ENCODE measurements at regions not wholly inside any gene's neighbourhood (a gene's known extent, or its start where the extent isn't known, plus 50 kb on each side); places are given as distances from the start of the nearest gene placed in this dataset.

- Histone ChIP-seq H3K9me3 (ENCODE audit: control insufficient read depth, low read length) (no peaks in the 10 kb centered on the region), H3K36me3 (ENCODE audit: control insufficient read depth, insufficient read depth, low read length) (no peaks in the 10 kb centered on the region), H3K4me1 (ENCODE audit: control insufficient read depth, insufficient read depth, low read length) (no peaks in the 10 kb centered on the region), H3K9ac (ENCODE audit: extremely low read depth, low read length, poor library complexity, severe bottlenecking) (no peak overlapping the region), H3K27ac (ENCODE audit: low read depth, low read length) (no peak overlapping the region), H3K4me3 (ENCODE audit: low read length) (no peak overlapping the region), H3K27me3 (ENCODE audit: control insufficient read depth, insufficient read depth, low read length, poor library complexity, severe bottlenecking) (no peaks in the 10 kb centered on the region)
- H3K4me1 Mint-ChIP-seq: peaks cover 4% of the 10 kb centered on the region
- H3K36me3 Mint-ChIP-seq (ENCODE audit: low read depth): no peaks in the 10 kb centered on the region
- H3K27ac Mint-ChIP-seq: no peak overlapping the region
- no peak overlapping the region for H3K4me3 Mint-ChIP-seq
- H3K9me3 Mint-ChIP-seq: no peaks in the 10 kb centered on the region
- TF ChIP-seq, protein P1, sequence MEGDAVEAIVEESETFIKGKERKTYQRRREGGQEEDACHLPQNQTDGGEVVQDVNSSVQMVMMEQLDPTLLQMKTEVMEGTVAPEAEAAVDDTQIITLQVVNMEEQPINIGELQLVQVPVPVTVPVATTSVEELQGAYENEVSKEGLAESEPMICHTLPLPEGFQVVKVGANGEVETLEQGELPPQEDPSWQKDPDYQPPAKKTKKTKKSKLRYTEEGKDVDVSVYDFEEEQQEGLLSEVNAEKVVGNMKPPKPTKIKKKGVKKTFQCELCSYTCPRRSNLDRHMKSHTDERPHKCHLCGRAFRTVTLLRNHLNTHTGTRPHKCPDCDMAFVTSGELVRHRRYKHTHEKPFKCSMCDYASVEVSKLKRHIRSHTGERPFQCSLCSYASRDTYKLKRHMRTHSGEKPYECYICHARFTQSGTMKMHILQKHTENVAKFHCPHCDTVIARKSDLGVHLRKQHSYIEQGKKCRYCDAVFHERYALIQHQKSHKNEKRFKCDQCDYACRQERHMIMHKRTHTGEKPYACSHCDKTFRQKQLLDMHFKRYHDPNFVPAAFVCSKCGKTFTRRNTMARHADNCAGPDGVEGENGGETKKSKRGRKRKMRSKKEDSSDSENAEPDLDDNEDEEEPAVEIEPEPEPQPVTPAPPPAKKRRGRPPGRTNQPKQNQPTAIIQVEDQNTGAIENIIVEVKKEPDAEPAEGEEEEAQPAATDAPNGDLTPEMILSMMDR (conservative IDR thresholded peaks at IDR 0.05): no peak
- no peak for DNase-seq
- WGBS, 2 experiments (ENCODE audit: insufficient coverage in 1 of 2, insufficient read length in 1 of 2): 96 to 98% methylated on average over 7 to 8 of the region's 8 CpGs
- no peaks in the 10 kb centered on the region for H3K27me3 Mint-ChIP-seq (ENCODE audit: insufficient read depth)
Observed at GRCh38 chr2:105469781-105470180, 70.9 kb upstream of the FHL2 start.

DNA sequence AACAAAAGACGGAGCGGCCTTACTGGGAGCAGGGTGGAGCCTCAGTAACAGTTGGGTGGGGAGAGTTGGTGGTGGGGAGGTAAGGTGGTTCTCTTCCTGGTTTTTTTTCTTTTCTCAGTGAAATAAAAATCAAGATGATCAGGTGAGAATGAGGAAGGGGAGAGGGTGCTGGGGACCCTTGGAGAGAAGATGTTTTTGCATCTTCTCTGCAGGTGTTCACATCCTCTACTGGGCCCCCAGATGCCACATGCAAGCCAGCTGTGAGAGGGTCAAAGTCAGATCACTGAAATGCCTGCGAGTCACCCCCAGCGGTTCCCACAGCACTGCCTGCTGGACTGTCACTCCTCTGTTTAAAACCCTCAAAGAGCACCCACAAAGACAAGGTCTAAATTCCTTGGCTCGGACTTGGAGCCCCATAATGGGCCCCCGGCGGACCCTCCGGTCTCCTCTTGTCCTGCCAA is 69.8 kb upstream of the FHL2 start:
- H3K9me3 ChIP-seq (ENCODE audit: control insufficient read depth, low read length): no peaks in the 10 kb centered on the region
- H3K36me3 ChIP-seq (ENCODE audit: control insufficient read depth, insufficient read depth, low read length): no peaks in the 10 kb centered on the region
- Mint-ChIP-seq H3K27me3 (ENCODE audit: insufficient read depth) (no peaks in the 10 kb centered on the region), H3K9me3 (no peaks in the 10 kb centered on the region), H3K4me3 (no peak overlapping the region), H3K36me3 (ENCODE audit: low read depth) (no peaks in the 10 kb centered on the region), H3K4me1 (peaks cover 4% of the 10 kb centered on the region), H3K27ac (no peak overlapping the region)
- DNase-seq: peak; percentile 58
- TF ChIP-seq, protein P1 (conservative IDR thresholded peaks at IDR 0.05): no peak
- no peak overlapping the region for H3K9ac ChIP-seq (ENCODE audit: extremely low read depth, low read length, poor library complexity, severe bottlenecking)
- 80% methylated on average over 8 of the region's 8 CpGs; no CpG with 5 or more reads in 1 of the 2 experiments for WGBS, 2 experiments (ENCODE audit: insufficient coverage in 1 of 2, insufficient read length in 1 of 2)
- H3K27me3 ChIP-seq (ENCODE audit: control insufficient read depth, insufficient read depth, low read length, poor library complexity, severe bottlenecking): no peaks in the 10 kb centered on the region
- H3K4me3 ChIP-seq (ENCODE audit: low read length): no peak overlapping the region
- no peak overlapping the region for H3K27ac ChIP-seq (ENCODE audit: low read depth, low read length)
- no peaks in the 10 kb centered on the region for H3K4me1 ChIP-seq (ENCODE audit: control insufficient read depth, insufficient read depth, low read length)

- H3K4me1 ChIP-seq (ENCODE audit: control insufficient read depth, insufficient read depth, low read length): no peaks in the 10 kb centered on the region
- Mint-ChIP-seq H3K27ac (no peak overlapping the region), H3K4me1 (peaks cover 4% of the 10 kb centered on the region), H3K4me3 (no peak overlapping the region), H3K27me3 (ENCODE audit: insufficient read depth) (no peaks in the 10 kb centered on the region), H3K9me3 (no peaks in the 10 kb centered on the region), H3K36me3 (ENCODE audit: low read depth) (no peaks in the 10 kb centered on the region)
- no peak overlapping the region for H3K27ac ChIP-seq (ENCODE audit: low read depth, low read length)
- no peaks in the 10 kb centered on the region for H3K27me3 ChIP-seq (ENCODE audit: control insufficient read depth, insufficient read depth, low read length, poor library complexity, severe bottlenecking)
- no peak for DNase-seq
- H3K9ac ChIP-seq (ENCODE audit: extremely low read depth, low read length, poor library complexity, severe bottlenecking): no peak overlapping the region
- TF ChIP-seq, protein P1 (conservative IDR thresholded peaks at IDR 0.05): no peak
- no peaks in the 10 kb centered on the region for H3K36me3 ChIP-seq (ENCODE audit: control insufficient read depth, insufficient read depth, low read length)
- WGBS, 2 experiments (ENCODE audit: insufficient coverage in 1 of 2, insufficient read length in 1 of 2): 83% methylated on average over 2 of the region's 2 CpGs; no CpG with 5 or more reads in 1 of the 2 experiments
- H3K9me3 ChIP-seq (ENCODE audit: control insufficient read depth, low read length): no peaks in the 10 kb centered on the region
- H3K4me3 ChIP-seq (ENCODE audit: low read length): no peak overlapping the region
Observed at GRCh38 chr2:105464325-105464724, 65.5 kb upstream of the FHL2 start.

All from endodermal cell (in vitro differentiated cells).